Islet of Langerhans (tissue), 1 donor: ENCODE measurements at regions not wholly inside any gene's neighbourhood (a gene's known extent, or its start where the extent isn't known, plus 50 kb on each side); places are given as distances from the start of the nearest gene placed in this dataset.

Source experiments
- FAIRE-seq: peaks from one replicate; lab custom pipeline; 2011; peaks lifted over from hg19 to GRCh38; lab: Jason Lieb, UNC

DNA sequence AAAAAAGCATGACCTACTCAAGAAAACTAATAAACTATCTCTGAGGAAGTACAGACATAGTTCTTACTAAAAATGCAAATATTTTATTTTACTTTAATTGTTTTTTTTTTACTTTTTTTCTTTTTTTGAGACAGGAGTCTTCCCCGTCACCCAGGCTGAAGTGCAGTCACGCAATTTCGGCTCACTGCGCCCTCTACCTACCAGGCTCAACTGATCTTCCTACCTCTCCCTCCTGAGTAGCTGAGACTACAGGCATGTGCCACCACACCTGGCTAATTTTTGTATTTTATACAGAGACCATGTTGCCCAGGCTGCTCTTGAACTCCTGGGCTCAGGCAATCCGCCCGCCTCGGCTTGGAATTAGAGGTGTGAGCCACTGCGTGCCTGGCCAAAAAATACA is 1263.1 kb downstream of the KCNT2 start:
- FAIRE-seq, result no peak

DNA sequence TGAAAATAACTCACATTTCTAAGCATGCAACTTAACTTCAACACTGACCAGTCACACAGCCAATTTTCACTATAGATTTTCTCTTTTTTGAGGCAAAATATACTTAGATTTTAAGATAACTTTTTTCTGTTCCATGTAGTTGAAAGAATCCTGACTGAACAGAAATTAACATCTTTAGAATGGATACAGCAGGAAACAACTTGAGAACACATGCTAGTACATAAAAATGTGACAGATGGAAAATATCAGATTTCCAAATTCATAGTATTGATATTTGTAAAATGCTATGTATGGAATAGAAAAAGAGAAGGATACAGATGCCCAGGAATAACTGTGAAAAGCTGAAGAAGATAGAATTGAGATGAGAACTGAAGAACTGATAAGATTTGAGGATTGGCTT is 1270.6 kb downstream of the KCNT2 start:
- FAIRE-seq, result no peak

DNA sequence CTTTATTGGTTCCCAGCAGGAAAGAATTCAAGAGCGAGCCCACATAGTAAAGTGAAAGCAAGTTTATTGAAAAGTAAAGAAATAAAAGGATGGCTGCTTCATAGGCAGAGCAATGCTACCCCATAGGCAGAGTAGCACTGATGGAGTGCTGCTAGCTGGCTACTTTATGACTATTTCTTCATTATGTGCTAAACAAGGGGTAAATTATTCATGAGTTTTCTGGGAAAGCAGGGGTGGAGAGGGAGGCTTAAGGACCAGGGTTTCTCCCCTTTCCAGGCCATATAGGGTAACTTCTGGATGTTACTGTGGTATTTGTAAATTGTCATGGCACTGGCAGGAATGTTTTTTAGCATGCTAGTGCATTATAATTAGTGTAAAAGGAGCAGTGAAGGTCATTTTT is 1271.4 kb downstream of the KCNT2 start:
- FAIRE-seq, result no peak

DNA sequence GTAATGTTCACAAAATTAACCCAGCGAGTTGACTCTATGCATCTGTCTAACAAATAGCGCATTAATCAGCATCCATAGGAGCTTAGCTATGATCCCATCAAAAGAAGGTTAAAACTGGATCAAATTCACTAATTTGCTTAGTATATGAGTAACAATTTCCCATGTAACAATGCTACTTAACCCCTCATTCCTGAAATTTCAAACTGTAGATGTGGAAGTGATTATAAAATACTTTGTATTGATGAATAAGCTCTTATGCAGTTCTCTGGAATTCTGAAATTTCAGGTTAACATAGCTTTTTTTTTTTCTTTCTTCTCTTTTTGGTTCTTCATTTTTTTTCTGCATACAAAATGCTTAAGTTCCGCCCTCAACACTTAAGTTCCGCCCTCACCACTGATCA is 1272.7 kb downstream of the KCNT2 start:
- no peak for FAIRE-seq

DNA sequence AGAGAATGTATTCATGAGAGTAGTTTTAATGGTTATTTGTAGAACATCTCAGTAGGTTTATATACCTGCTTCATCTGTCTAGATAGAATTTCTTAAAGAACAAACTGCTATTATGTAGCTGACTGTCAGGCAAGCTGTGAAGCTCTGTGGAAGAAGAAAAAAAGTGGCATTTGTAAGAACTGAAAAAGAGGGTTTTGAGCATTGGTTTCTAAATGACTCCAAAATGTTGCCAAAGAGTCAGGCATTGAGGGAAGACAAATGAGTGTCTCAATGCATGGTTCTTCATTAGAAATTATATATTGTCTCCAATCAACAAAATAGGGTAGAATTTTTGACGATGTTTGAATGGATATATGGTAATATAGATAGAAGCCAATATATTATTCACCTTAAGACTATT is 1276.1 kb downstream of the KCNT2 start:
- FAIRE-seq, result no peak

DNA sequence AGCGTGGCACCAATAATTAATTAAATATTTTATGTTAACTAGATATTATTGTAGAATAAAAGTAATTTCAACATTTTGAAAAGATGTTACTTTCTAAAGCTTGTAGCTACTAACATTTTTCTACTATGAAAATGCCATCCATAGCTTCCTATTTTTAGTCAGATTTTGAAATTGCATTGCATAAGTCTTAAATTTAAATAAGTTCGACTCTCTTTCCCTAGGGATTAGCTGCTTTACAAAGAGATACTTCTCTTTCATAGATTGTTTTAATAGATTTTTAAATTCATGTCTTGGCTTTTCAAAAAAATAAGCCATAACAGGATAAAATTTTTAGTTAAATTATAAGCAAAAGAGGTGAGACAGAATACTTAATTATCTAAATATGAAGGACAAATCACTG is 1279.6 kb downstream of the KCNT2 start:
- no peak for FAIRE-seq

DNA sequence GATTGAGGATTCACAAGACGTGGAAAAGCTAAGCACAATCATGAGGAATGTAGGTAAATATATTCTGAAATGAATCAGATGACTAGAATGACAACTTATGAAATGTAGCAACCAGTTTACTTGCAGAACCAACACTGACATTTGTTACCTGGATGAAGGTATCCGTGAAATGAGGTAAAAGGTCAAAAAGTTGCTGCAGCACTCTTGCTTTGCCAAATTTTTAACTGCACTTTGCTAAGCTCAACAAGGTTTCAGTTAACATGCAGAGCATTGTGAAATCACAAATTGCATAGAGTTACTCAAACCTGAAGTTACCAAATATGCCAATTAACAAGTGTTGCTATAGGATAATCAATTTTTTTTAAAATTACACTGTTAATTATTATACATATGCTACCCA is 1280.1 kb downstream of the KCNT2 start:
- no peak for FAIRE-seq

DNA sequence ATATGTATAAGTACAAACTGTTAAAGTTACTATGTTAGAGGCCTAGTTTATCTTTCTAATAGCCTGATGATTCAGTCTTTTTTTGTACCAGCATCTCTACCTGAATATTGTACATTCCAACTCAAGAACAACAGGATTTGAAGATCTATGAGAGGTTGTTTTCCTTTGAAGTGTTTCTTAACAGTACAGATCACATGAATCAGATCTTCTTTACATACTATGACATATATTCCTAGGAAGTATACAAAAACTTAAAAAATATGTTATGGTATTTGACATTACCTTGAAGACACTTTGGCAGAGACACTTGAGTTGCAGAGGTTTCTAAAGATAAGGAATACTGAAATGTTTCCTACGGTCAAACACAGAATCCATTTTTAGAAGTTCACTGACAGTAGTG is 1280.9 kb downstream of the KCNT2 start:
- FAIRE-seq, result no peak

DNA sequence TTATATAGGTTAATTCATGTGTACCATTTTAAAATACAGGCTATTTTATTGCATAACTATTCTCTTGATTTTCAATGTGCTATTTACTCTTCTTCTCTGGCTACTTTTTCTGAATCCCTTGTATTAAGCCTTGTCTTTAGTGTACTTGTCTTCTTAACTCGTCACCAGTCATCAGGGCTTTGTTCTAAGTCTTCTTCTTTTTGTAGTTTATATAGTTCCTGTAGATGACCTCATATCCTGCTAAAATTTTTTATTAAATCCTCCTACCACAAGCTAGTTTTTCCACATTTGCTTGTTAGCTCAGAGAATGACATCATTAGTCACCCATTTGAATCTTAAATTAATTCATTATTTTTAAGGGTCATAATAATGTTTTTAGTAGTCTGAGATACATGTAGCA is 1281.9 kb downstream of the KCNT2 start:
- no peak for FAIRE-seq

DNA sequence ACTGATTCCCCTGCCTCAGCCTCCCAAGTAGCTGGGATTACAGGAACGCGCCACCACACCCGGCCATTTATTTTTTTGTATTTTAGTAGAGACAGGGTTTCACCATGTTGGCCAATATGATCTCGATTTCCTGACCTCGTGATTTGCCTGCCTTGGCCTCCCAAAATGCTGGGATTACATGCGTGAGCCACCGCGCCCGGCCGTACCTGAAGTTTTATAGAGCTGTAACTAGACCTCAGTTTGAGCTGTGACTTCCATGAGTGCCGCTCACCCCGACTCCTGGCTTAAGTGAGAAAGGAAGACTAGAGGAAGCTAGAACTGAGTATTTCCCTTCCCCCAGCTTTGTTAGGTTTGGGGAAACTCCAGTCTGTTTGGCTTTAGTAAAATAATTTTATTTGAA is 1283.1 kb downstream of the KCNT2 start:
- FAIRE-seq, result no peak

DNA sequence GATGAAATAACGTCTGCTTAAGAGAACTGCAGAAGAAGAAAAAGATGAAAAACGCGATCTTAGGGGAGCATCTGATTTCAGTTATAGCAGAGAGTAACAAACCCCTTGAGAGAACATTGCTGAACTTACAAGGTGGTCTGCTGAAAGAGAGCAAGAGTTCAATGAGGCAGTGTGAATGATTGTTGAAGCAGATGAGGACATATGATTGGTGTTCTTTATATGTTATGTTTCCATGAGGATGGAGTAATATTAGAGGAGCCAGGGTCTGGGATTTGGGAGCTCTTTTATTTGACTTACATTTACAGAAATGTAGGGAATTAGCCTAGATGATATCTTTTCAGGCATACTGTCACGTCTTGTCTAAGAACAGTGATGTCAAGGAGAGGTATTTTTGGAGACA is 1302.0 kb downstream of the KCNT2 start:
- no peak for FAIRE-seq

DNA sequence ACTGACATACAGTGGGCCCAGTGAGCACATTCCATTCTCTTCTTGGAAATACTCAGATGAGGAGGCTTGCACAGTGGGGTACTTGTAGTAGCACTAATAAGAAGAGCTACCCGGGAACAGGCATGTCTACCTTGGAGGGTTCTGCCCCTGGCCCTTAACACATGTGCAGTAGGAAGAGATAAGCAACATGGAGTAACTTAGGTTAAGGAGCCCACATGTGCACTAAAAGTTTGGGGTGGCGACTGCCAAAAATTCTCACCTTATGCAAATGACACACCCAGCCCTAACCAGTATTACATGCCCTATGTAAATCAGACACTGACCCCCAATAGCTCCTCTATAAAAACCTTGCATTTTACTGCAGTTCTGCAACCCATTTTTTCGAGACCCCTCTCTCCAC is 1313.3 kb downstream of the KCNT2 start:
- no peak for FAIRE-seq

DNA sequence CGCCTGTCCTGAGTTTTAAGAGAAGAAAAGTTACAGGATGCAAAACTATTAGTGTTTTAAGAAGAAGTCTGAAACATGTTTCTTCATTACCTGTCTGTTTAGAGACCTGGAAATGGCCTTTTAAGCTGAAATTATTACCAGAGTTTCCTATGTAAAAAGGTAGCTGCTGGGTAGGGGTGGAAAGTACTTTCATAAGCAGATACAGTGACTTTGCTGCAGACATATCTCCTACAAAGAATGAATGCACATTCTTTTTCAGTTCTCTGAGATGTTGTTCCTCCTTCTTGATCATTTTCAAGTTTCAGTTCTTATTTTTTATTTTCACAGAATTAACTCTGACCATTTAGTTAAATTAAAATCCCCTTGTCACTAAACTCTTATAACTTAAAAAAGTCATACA is 1329.6 kb downstream of the KCNT2 start:
- FAIRE-seq, result no peak

DNA sequence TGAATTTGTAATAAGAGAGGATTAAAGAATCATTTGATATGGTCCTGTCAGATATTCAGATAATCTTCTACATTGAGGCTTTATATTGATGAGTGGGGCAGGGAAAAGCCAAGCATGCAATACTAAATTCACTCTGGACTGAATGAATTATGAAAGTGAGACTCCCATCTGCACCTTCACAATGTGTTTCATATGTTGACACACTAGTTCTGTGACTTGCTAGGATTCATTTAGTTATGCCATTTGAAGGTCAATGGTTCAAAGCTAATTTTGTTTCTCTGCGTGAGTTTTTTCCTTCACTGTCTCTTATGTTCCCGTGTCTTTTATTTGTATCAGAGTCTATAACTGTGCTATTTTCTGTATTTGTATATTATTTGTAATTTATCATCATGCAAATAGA is 1332.5 kb downstream of the KCNT2 start:
- FAIRE-seq, result no peak

DNA sequence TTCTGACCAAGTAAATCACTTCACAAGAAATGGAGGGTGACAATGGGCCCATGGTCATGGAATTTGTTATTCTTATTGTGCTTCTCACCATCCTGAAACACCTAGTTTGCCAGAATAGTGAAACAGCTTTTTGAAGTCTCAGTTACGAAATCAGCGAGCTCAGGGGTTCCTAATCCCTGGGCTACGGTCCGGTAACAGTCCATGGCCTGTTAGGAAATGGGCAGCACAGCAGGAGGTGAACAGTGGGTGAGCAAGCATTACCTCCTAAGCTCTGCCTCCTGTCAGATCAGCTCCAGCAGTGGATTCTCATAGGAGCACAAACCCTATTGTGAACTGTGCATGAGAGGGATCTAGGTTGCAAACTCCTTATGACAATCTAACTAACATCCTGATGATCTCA is 1356.3 kb downstream of the KCNT2 start:
- FAIRE-seq, result no peak

DNA sequence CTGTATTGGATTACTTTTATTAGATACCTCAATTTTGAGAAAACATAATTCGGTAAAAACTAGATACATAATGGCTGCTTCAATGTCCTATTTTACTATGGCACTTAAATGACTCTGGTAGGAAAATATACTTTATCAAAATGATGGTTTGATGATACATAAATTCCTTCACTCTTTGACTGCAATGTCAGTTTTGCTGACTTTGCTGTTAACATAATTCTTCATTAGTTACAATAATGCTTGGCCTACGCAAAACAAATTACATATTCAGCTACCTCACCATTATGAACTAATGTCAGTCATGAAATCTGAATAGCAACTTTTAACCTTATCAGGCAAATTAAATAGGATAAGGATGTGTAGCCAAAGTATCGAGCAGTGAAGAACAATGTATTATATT is 1364.7 kb downstream of the KCNT2 start:
- FAIRE-seq, result no peak

DNA sequence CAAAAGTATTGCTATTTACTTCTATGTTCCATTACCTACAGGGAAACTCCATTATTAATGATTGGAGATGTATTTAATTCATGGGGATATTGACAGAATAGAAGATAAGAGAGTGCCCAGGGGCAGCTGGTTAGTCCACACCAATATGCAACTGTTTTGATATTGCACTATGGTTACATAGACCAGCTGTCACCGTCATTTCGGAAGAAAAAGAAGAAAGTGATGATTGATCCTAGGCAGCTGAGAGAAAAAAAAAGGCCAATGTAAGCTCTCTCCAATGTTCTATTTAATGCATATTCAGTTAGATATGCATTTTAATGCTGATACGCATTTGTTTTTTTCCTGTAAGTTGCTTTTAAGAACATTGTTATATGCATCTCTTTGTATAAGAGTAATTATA is 1367.2 kb downstream of the KCNT2 start:
- no peak for FAIRE-seq

DNA sequence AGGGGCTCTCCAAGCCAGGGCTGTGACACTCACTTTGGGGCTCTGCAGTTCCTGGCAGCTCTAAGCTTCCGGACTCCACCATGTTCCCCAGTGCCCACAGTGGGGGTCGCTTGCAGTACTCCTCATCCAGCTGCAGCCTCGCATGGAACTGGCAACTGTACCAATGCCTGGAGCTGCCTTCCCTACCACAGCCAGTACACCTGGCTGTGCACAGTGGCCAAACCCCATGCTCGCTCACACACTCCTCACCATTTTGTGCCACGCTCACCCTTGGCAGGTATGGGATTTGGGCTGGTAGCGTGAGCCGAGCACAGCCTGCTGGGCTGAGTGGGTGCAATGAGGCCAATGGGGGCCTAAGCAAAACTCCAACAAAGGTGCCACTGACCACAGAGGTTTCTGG is 1369.9 kb downstream of the KCNT2 start:
- FAIRE-seq, result no peak

DNA sequence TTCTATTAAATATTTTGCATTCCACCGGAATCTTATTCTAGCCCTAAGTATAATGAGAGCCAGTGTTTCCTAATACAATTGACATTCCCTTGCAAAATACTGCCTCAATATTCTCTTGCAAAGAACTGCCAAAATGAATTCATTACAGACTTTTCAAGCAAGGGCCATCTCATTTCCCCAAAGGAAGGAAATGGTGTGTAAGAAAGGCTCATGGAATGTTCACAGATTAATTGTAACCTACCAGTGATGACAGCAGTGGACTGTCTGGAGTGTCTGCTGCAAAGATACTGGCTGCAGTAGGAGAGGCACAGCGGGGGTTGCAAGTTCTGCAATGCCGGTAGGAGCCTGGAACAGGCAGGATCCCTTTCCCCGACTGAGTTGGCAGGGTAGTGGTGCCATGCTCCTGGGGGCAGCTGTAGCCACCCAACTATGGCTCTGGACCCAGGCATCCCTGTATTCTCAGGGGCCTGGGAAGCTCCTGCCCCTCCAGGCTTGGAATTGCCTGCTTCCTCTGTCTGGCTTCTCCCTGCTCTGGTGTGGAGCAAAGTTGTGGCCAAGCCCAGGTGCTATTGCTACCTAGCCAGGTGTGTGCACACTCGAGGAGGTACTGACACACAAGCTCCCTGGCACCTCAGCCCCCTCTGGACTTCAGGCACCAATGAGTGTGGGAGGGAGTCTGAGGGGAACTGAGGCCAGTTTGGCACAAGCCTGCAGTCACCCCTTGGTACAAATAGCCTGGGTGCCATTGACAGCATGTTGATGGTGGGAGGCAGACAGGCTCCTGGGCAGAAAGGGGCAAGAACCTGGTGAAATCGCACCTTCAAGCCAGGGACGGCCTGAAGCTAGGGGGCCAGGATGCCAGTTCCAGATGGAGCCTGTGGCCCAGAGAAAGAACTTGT is 1371.0 kb downstream of the KCNT2 start:
- no peak for FAIRE-seq

DNA sequence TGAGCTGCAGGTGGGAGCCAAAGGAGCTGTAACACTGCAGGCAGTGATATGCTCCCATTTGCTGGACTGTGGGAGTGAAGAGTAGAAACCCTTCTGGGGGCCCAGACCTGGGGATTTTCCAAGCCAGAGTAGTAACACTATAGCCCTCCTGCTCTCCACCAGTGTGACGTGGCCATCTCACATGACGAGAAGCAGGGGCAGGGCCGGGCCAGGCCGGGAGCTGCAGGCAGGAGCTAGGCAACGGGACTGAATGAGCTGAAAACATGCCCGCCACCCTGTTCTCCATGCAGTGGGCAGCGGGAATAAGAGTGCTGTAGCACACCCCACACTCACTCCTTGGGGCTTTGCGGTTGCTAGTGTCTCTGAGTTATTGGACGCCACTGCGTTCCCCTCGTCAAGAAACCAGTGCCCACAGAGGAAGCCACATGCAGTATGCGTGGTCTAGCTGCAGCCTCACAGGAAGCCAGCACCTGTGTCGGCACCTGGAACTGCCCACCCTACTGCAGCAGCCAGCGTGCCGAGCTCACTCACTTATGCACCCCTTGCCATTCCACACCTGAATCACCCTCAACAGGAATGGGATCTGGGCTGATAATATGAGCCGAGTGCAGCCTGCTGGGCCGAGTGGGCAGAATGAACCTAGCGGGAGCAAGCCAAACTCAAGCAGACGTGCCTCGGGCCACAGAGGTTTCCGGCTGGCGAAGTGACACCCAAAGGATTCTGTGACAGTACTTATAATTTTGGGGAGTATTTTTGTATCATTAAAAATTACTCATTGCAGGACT is 1389.6 kb downstream of the KCNT2 start:
- FAIRE-seq, result no peak

DNA sequence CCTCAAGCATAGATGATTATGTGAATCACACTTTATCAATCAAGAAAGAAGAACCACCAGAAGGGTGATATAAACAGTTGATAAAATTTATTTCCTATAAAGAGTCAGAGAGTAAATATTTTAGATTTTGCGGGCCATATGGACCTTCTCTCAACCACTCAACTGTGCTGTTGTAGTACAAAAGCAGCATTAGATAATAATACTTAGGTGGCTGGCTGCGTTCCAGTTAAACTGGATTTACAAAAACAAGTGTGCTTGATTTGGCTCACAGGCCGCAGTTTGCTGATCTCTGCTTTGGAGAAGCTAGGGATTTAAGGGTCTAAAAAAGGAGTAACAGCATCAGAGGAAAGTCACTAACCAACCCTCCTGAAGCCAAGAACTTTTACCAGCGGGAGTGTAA is 1406.0 kb downstream of the KCNT2 start:
- FAIRE-seq, result no peak

DNA sequence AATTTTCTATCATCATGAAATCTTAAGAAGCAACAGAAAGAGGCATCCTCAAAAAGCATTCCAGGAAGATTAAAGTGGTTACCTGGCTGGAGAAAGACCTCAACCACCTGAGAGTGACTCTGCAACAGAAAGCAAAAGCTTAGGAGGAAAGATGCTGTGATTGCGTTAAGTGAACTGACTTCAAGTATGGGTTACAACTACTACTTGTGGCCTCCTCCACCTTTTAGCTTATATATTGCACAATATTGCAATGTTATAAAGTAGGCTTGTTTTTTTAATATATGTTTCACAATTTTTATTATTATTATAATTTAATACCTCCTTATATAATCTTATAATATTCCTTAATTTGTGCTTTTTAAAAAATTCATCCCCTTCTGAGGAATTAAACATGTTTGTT is 1407.5 kb downstream of the KCNT2 start:
- FAIRE-seq, result no peak

DNA sequence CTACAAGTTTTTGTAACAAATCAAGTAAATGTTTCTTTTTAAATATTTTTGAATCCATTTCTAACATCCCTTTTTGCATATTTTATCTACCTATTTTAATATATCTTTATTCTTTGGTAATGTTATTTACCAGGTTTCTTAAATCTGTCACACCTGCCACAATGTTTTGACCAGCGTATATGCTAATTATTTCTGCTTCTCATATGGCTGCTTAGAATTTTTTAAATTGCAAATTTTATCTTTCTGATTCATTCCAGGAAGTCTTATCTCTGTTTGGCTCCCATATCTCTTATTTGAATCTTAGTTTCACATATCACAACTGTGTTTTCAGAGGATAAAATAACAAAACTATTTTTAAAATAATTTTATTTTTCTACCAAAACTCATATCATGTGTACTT is 1411.1 kb downstream of the KCNT2 start:
- FAIRE-seq, result no peak
